ENCODE measurements at regions not wholly inside any gene's neighbourhood (a gene's known extent, or its start where the extent isn't known, plus 50 kb on each side); places are given as distances from the start of the nearest gene placed in this dataset.

- Histone ChIP-seq H3K4me3 (no peak overlapping the region), H3K9me2 (replicated peaks; ENCODE audit: insufficient read depth) (no peaks in the 10 kb centered on the region), H3K27ac (peak overlapping the region; percentile 78), H3K4me1 (ENCODE audit: insufficient read depth) (peaks cover 12% of the 10 kb centered on the region), H4K20me1 (ENCODE audit: insufficient read depth, poor library complexity, severe bottlenecking) (no peaks in the 10 kb centered on the region), H3K36me3 (replicated peaks; ENCODE audit: insufficient read depth, low read depth) (no peaks in the 10 kb centered on the region), H3K79me2 (no peaks in the 10 kb centered on the region), H3K4me2 (peak overlapping the region; percentile 55), H2AFZ (no peak overlapping the region), H3K27me3 (no peaks in the 10 kb centered on the region), H3K9me3 (ENCODE audit: low read depth) (no peaks in the 10 kb centered on the region)
- no peak for DNase-seq (ENCODE audit: low spot score)
- 63% methylated on average over 4 of the region's 4 CpGs for WGBS (ENCODE audit: low lambda C conversion rate, missing lambda C conversion rate)
- no peak for TF ChIP-seq CTCF (IDR thresholded peaks at IDR 0.05; ENCODE audit: poor library complexity)
- no peak for TF ChIP-seq EZH2phosphoT487 (IDR thresholded peaks at IDR 0.05; ENCODE audit: low read depth, severe bottlenecking, unreplicated experiment)
- no peak for TF ChIP-seq EZH2 (IDR thresholded peaks at IDR 0.05; ENCODE audit: borderline replicate concordance)
These were observed 190.1 kb upstream of the RND3 start for GRCh38 chr2:150677551-150677950.

- Histone ChIP-seq H3K9me2 (replicated peaks; ENCODE audit: insufficient read depth) (no peaks in the 10 kb centered on the region), H4K20me1 (ENCODE audit: insufficient read depth, poor library complexity, severe bottlenecking) (no peaks in the 10 kb centered on the region), H3K27ac (peak overlapping the region; percentile 78), H3K36me3 (replicated peaks; ENCODE audit: insufficient read depth, low read depth) (no peaks in the 10 kb centered on the region), H3K4me3 (no peak overlapping the region), H3K79me2 (no peaks in the 10 kb centered on the region), H3K9me3 (ENCODE audit: low read depth) (no peaks in the 10 kb centered on the region), H3K4me1 (ENCODE audit: insufficient read depth) (peaks cover 12% of the 10 kb centered on the region), H3K27me3 (no peaks in the 10 kb centered on the region), H2AFZ (no peak overlapping the region), H3K4me2 (peak overlapping the region; percentile 55)
- no peak for TF ChIP-seq CTCF (IDR thresholded peaks at IDR 0.05; ENCODE audit: poor library complexity)
- no peak for TF ChIP-seq EZH2 (IDR thresholded peaks at IDR 0.05; ENCODE audit: borderline replicate concordance)
- TF ChIP-seq EZH2phosphoT487 (IDR thresholded peaks at IDR 0.05; ENCODE audit: low read depth, severe bottlenecking, unreplicated experiment) = no peak
- peak; percentile 60 for DNase-seq (ENCODE audit: low spot score)
- 71% methylated on average over 3 of the region's 3 CpGs for WGBS (ENCODE audit: low lambda C conversion rate, missing lambda C conversion rate)
These were observed 189.4 kb upstream of the RND3 start for GRCh38 chr2:150676747-150677383.

DNA sequence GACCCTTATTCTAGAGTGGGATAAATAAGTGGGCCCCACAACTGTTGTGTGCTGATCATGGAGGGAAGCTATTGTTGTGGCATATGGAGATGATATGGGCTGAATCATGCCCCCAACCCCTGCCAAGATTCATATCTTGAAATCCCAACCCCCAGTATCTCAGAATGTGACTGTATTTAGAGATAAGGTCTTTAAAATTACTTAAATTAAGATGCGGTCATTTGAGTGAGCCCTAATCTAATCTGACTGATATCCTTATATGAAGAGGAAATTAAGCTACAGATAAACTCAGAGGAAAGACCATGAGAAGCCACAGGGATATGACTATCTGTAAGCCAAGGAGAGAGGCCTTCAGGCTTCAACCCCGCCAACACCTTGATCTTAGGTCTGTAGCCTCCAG is 188.3 kb upstream of the RND3 start:
- Histone ChIP-seq H3K4me1 (ENCODE audit: insufficient read depth) (peaks cover 12% of the 10 kb centered on the region), H4K20me1 (ENCODE audit: insufficient read depth, poor library complexity, severe bottlenecking) (no peaks in the 10 kb centered on the region), H3K27me3 (no peaks in the 10 kb centered on the region), H3K9me2 (replicated peaks; ENCODE audit: insufficient read depth) (no peaks in the 10 kb centered on the region), H3K4me3 (no peak overlapping the region), H3K79me2 (no peaks in the 10 kb centered on the region), H3K9me3 (ENCODE audit: low read depth) (no peaks in the 10 kb centered on the region), H3K36me3 (replicated peaks; ENCODE audit: insufficient read depth, low read depth) (no peaks in the 10 kb centered on the region), H2AFZ (no peak overlapping the region), H3K27ac (peak overlapping the region; percentile 78), H3K4me2 (no peak overlapping the region)
- WGBS (ENCODE audit: low lambda C conversion rate, missing lambda C conversion rate) = 90% methylated on average over 2 of the region's 2 CpGs
- no peak for DNase-seq (ENCODE audit: low spot score)
- TF ChIP-seq EZH2 (IDR thresholded peaks at IDR 0.05; ENCODE audit: borderline replicate concordance) (no peak), CTCF (IDR thresholded peaks at IDR 0.05; ENCODE audit: poor library complexity) (no peak), EZH2phosphoT487 (IDR thresholded peaks at IDR 0.05; ENCODE audit: low read depth, severe bottlenecking, unreplicated experiment) (no peak)
